SK-N-MC (cell line): ENCODE measurements at regions not wholly inside any gene's neighbourhood (a gene's known extent, or its start where the extent isn't known, plus 50 kb on each side); places are given as distances from the start of the nearest gene placed in this dataset.

Source experiments
- EZH2 ChIP-seq: fragments of 200-600 bp; sonication (generic); IDR thresholded peaks from one replicate; pipeline ENCODE4 v1.6.1; 2017; ENCODE audit warnings: antibody characterized with exemption
- FOXP2 ChIP-seq: optimal IDR thresholded peaks from 2 replicates; pipeline ENCODE3; 2011; ENCODE audit warnings: mild to moderate bottlenecking, moderate library complexity; ENCODE audit not compliant: insufficient read depth; ENCODE audit errors: extremely low read length, control extremely low read depth

DNA sequence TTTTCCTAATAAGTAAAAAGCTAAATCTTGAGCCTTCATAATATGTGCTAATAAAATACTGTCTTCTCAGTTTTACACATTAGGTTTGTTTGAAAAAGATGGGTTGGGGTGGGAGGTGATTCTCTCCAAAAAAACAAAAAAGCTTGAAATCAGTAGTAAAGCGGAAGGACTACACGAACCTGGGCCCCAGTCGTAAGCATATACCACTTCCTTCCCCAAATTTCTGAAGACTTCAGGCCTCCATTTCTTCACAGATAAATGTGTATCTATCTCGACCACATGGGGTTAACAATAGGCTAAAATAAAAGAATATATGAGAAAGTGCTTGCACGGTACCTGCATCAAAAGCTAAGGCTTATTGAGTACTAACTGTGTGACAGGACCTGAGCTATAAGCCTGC is 51.6 kb upstream of the PAX2 start:
- TF ChIP-seq EZH2 = no peak
- TF ChIP-seq FOXP2 = no peak
